Colonic mucosa (tissue), 4 donors: ENCODE measurements at regions not wholly inside any gene's neighbourhood (a gene's known extent, or its start where the extent isn't known, plus 50 kb on each side); places are given as distances from the start of the nearest gene placed in this dataset.

ENCODE experiments used
- DNase-seq: peaks from one replicate; pipeline ENCODE4 v3.0.0-alpha.2; 2020
- H3K27ac ChIP-seq: fragments of 200-600 bp; one replicate; pipeline ENCODE4 v1.8.0; 2021
- H3K27me3 ChIP-seq: fragments of 200-600 bp; one replicate; pipeline ENCODE4 v1.8.0; 2021
- H3K36me3 ChIP-seq: fragments of 200-600 bp; one replicate; pipeline ENCODE4 v1.8.0; 2021
- H3K4me1 ChIP-seq: fragments of 200-600 bp; one replicate; pipeline ENCODE4 v1.8.0; 2021; ENCODE audit warnings: mild to moderate bottlenecking
- H3K4me3 ChIP-seq: fragments of 200-600 bp; one replicate; pipeline ENCODE4 v1.8.0; 2021
- H3K9ac ChIP-seq, 2 donors: one replicate each; pipeline ENCODE4 v1.7.0; 2013; ENCODE audit warnings: control low read depth in 2 of 2, low read depth in 2 of 2, low read length in 2 of 2
- H3K9me3 ChIP-seq: fragments of 200-600 bp; one replicate; pipeline ENCODE4 v1.8.0; 2021
- CTCF ChIP-seq: fragments of 200-600 bp; IDR thresholded peaks from one replicate; pipeline ENCODE4 v1.8.0; 2022; ENCODE audit warnings: antibody characterized with exemption, mild to moderate bottlenecking
- intact Hi-C: fragments of 100-400 bp; cut with DNase I; formaldehyde crosslinking; loops from one replicate; pipeline ENCODE4 v1.14.1; 2022
- donor health status: healthy.
- donor health status: DM: no; HTN: no; CAD: no.
- donor health status: DM: no; HTN: no; CAD: no.

DNA sequence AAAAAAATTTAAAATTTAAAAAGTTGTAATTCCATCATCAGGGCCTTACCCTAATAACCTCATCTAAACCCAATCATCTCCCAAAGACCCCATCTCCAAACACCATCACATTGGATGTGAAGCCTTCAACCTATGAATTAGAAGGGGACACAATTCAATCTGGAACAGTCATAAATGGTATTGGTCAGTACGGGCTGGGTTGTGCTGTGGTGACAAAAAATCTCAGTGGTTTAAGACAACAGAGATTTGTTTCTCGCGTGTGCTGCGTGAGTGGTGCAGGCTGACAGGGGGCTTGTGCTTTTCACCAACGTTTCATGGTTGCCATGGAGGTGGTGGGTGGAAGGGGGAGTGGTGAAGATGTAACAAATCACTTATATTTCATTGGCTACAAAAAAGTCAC is 174.5 kb downstream of the INHBB start:
- intact Hi-C loops = no loop called here

DNA sequence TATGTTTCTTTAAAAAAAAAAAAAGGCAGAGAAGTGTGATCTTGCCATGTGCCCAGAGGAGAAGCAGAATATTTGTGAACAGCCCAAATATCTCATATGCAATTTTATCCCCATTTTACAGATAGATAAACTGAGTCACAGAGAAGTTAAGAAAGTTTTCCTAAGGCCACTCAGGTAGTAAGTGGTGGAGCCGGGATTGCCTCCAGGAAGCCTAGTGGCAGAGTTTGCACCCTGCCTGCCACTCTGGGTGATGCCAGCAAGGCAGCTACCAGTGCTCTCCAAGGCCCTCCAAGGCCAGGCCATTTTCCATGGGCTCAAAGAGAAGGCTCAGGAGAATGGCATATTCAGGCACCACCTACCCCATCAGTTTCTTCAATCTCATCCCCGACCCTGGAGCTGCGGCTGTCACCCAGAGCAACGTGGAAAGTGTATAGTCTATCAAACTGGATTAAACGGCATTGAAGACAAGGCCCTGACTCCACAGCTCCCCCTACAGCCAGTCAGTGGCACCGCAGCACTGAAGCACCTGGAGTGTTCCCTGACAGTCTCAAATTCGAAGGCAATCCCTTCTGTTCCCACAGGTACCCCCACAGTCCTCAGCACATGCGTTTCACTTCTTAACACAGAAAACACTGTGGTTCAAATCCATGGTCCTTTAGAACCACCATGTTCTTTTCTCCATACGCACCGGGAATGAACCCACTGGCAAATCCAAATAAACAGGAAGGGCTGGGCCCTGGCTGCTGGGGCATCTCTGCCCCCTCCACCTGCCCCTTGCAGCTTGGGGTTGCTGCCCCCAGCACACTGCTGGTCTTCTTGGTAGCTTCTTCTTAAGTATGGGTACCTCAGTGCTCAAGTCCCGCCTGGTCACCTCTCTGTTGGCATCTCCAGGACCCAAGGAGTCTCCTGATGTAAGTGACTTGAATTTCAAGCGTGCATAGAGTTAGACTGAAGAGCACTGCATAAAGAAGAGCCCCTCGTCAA is 175.3 kb downstream of the INHBB start:
- Histone ChIP-seq H3K4me3 (no peak overlapping the region), H3K9ac (no peak overlapping the region), H3K27ac (no peak overlapping the region), H3K27me3 (peaks cover 6% of the 10 kb centered on the region), H3K4me1 (no peaks in the 10 kb centered on the region), H3K9me3 (no peaks in the 10 kb centered on the region), H3K36me3 (no peaks in the 10 kb centered on the region)
- peak; percentile 47 for DNase-seq
- intact Hi-C loops = no loop called here
- peak; percentile 72 for TF ChIP-seq CTCF

More for the DNA sequence above, 174.5 kb downstream of the INHBB start:
- no peaks in the 10 kb centered on the region for H3K4me1 ChIP-seq
- H3K9me3 ChIP-seq = no peaks in the 10 kb centered on the region
- no peak overlapping the region for H3K9ac ChIP-seq
- no peak overlapping the region for H3K27ac ChIP-seq
- no peak for DNase-seq
- peaks cover 6% of the 10 kb centered on the region for H3K27me3 ChIP-seq
- no peak overlapping the region for H3K4me3 ChIP-seq
- H3K36me3 ChIP-seq = no peaks in the 10 kb centered on the region
- no peak for TF ChIP-seq CTCF

DNA sequence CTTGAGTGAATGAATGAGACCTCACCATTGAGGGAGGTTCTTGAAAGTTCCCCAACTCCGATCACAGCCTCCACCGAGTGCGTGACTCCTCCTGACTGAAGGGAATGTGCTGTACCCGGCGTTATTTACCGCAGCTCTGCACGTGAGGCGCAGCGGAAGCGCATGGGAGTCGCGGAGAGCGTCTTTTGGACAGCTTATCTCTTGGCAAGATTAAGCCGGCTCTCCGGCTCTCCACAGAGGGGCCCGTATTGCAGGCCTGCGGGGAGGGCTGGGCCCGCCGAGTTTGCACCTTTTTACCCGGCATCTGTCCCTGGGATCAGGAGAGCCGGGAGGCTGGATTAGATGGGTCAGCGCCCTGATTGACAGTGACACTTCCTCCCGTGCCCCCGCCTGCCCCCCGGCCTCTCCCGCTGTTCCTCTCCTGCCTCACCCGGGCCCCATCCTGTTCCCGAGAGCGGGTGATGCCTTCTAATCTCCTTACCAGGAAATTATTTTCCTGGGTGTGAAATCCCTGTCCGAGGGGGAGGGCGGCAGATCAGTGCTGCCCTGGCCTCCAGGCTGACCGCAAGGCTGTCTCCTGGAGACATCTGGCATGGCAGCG is 176.3 kb downstream of the INHBB start:
- H3K27ac ChIP-seq = no peak overlapping the region
- TF ChIP-seq CTCF = no peak
- intact Hi-C loops = no loop called here
- no peaks in the 10 kb centered on the region for H3K9me3 ChIP-seq
- no peaks in the 10 kb centered on the region for H3K36me3 ChIP-seq
- no peak overlapping the region for H3K9ac ChIP-seq
- H3K27me3 ChIP-seq = peaks cover 6% of the 10 kb centered on the region
- no peak overlapping the region for H3K4me3 ChIP-seq
- DNase-seq = no peak
- no peaks in the 10 kb centered on the region for H3K4me1 ChIP-seq

DNA sequence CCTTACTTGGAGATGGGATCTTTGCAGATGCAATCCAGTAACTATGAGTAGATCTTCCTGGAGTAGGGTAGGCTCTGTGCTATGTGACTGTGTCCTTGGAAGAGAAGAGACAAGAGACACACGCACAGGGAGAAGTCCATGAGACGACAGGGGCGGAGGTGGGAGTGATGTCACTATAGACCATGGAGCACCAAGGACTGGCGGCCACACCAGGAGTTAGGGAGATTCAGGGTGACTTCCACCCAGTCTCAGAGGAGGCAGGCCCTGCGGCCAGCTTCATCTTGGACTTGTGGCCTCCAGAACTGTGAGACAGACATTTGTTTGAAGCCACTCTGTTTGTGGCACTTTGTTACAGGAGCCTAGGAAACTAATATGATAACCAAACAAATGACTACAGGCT is 177.8 kb downstream of the INHBB start:
- Histone ChIP-seq H3K27me3 (peaks cover 6% of the 10 kb centered on the region), H3K4me3 (no peak overlapping the region)

DNA sequence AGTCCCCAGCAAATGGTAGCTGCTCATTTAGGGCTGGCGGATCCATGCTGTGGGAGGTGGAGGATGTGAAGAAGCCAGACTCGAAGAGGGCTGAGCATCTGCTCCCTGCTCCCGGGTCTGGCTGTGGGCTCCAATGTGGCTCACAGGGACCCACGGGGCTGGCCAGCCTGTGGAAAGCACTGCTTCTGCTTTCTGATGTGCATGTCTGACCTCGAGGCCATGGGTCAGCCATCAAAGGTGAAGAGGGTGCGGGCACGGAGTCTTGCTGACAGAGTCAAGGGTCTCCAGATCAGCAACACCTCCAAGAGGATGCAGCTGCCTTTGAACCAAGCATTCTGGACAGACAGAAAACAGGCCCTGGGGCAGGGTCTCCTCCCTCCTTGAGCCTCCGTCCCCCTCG is 178.2 kb downstream of the INHBB start:
- DNase-seq = no peak
- Histone ChIP-seq H3K4me3 (no peak overlapping the region), H3K9ac (no peak overlapping the region), H3K27me3 (peaks cover 6% of the 10 kb centered on the region), H3K4me1 (no peaks in the 10 kb centered on the region), H3K36me3 (no peaks in the 10 kb centered on the region), H3K9me3 (no peaks in the 10 kb centered on the region), H3K27ac (no peak overlapping the region)
- intact Hi-C loops = no loop called here
- no peak for TF ChIP-seq CTCF

More for the DNA sequence above, 177.8 kb downstream of the INHBB start:
- Histone ChIP-seq H3K36me3 (no peaks in the 10 kb centered on the region), H3K4me1 (no peaks in the 10 kb centered on the region), H3K27ac (no peak overlapping the region), H3K9ac (no peak overlapping the region), H3K9me3 (no peaks in the 10 kb centered on the region)
- intact Hi-C loops = no loop called here
- no peak for DNase-seq
- TF ChIP-seq CTCF = no peak
